Right lobe of liver (tissue), 4 donors: ENCODE measurements at regions not wholly inside any gene's neighbourhood (a gene's known extent, or its start where the extent isn't known, plus 50 kb on each side); places are given as distances from the start of the nearest gene placed in this dataset.

Source experiments
- CTCF ChIP-seq, 4 donors: fragments of 200-600 bp in 3 of 4; fragments of 450-650 bp in 1 of 4; IDR thresholded peaks; one replicate each; pipeline versions ENCODE4 v1.5.1 to v1.8.0; 2016 to 2022; ENCODE audit warnings: antibody characterized with exemption in 4 of 4, mild to moderate bottlenecking in 2 of 4
- POLR2A ChIP-seq: fragments of 450-650 bp; IDR thresholded peaks from one replicate; pipeline ENCODE4 v1.6.1; 2017; ENCODE audit warnings: antibody characterized with exemption, mild to moderate bottlenecking
- donor health status: DM: no; HTN: no; CAD: no.
- donor health status: DM: no; HTN: no; CAD: no.
- donor health status: DM: no; HTN: yes; CAD: no.

GRCh38 chr18:64318547-64318946 lies 169.7 kb upstream of the LINC00305 start:
- TF ChIP-seq CTCF (IDR thresholded peaks at IDR 0.05) (no peak), POLR2A (no peak)
